ENCODE measurements at regions not wholly inside any gene's neighbourhood (a gene's known extent, or its start where the extent isn't known, plus 50 kb on each side); places are given as distances from the start of the nearest gene placed in this dataset.

DNA sequence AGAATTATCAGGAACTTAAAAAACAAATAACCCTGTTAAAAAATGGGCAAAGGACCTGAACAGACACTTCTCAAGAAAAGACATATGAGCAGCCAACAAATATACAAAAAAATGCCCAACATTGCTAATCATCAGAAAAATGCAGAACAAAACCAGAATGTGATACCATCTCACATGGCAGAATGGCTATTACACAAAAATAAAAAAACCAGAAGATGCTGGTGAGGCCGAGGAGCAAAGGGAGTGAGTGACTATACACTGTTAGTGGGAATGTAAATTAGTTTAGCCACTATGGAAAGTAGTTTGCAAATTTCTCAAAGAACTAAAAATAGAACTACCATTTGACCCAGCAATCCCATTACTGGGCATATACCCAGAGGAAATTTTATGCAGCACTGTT, 95.8 kb upstream of the DSEL start:
- 100% methylated on average over 1 of the region's 1 CpG for WGBS, 2 donors (ENCODE audit: low coverage in 1 of 2)
- Histone ChIP-seq H3K9me3 (no peaks in the 10 kb centered on the region), H3K36me3 (no peaks in the 10 kb centered on the region), H3K4me3 (no peak overlapping the region), H3K4me1 (no peaks in the 10 kb centered on the region), H3K27me3 (no peaks in the 10 kb centered on the region), H3K27ac (no peak overlapping the region)
- TF ChIP-seq POLR2AphosphoS5 (IDR thresholded peaks at IDR 0.05), result no peak
- TF ChIP-seq, protein P1, sequence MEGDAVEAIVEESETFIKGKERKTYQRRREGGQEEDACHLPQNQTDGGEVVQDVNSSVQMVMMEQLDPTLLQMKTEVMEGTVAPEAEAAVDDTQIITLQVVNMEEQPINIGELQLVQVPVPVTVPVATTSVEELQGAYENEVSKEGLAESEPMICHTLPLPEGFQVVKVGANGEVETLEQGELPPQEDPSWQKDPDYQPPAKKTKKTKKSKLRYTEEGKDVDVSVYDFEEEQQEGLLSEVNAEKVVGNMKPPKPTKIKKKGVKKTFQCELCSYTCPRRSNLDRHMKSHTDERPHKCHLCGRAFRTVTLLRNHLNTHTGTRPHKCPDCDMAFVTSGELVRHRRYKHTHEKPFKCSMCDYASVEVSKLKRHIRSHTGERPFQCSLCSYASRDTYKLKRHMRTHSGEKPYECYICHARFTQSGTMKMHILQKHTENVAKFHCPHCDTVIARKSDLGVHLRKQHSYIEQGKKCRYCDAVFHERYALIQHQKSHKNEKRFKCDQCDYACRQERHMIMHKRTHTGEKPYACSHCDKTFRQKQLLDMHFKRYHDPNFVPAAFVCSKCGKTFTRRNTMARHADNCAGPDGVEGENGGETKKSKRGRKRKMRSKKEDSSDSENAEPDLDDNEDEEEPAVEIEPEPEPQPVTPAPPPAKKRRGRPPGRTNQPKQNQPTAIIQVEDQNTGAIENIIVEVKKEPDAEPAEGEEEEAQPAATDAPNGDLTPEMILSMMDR (IDR thresholded peaks at IDR 0.05), result no peak
- no peak for TF ChIP-seq POLR2A (IDR thresholded peaks at IDR 0.05)
- no peak for TF ChIP-seq EP300 (IDR thresholded peaks at IDR 0.05)
- no peak for ATAC-seq

DNA sequence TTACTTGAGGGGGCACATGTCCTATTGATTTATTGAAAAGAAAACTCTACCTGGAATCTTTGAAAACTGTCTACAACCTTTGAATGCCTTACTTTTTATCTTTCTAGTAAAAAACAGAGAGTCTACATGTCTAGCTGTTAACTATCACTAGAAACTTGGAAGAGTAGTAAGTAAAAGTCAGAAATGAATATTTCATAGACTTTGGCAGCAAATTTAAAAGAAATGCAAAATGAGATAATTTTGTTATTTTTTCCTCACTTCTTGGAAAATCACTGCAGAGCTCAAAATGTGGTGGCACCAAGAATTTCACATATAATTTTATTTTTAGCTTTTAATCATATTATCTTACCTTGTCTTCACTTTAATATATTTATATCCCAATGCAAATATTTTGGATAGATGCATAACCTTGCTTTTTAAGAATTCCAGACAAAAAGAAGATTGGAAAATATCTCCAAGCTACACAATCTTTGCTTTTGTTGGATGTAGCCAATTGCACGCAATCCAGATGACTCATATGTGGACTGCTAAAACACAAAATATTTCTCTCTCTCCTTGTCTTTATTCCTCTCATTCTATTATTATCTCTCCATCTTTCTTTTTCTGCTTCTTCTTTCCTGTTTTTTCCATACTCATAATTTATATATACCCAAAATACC, 92.2 kb upstream of the DSEL start:
- Histone ChIP-seq H3K27me3 (no peaks in the 10 kb centered on the region), H3K36me3 (no peaks in the 10 kb centered on the region), H3K4me3 (no peak overlapping the region), H3K4me1 (no peaks in the 10 kb centered on the region), H3K9me3 (peaks cover 0 to 7% (median 0%) of the 10 kb centered on the region in 3 donors), H3K27ac (no peak overlapping the region)
- WGBS, 2 donors (ENCODE audit: low coverage in 1 of 2), result 26 to 67% methylated on average over 1 of the region's 1 CpG
- no peak for ATAC-seq
- TF ChIP-seq POLR2A (IDR thresholded peaks at IDR 0.05) (no peak), POLR2AphosphoS5 (IDR thresholded peaks at IDR 0.05) (no peak), EP300 (IDR thresholded peaks at IDR 0.05) (no peak)
- TF ChIP-seq, protein P1 (IDR thresholded peaks at IDR 0.05), result no peak

DNA sequence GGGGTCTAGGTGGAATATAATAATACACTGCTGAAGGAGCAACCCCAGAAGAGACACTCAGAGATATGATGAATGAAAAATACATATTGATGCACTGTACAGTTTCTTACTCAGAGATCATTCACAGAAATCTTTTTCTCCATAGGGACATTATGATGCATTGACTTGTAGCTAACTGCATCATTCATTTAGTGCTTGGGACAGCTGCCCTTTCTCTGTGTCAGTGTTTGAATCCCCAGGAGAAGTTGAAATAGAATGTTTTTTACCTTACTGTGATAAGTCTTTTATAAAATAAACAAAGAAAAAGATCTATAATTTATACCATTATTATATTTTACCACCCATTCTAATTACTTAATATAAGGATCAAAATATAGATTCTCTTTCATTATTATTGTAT, 91.7 kb upstream of the DSEL start:
- TF ChIP-seq EP300 (IDR thresholded peaks at IDR 0.05), result no peak
- no peak for TF ChIP-seq POLR2AphosphoS5 (IDR thresholded peaks at IDR 0.05)
- no peak for TF ChIP-seq POLR2A (IDR thresholded peaks at IDR 0.05)
- TF ChIP-seq, protein P1 (IDR thresholded peaks at IDR 0.05), result no peak
- H3K4me3 ChIP-seq, result no peak overlapping the region
- no peaks in the 10 kb centered on the region for H3K27me3 ChIP-seq
- peaks cover 0 to 11% (median 0%) of the 10 kb centered on the region in 3 donors for H3K9me3 ChIP-seq
- no peaks in the 10 kb centered on the region for H3K36me3 ChIP-seq
- no peaks in the 10 kb centered on the region for H3K4me1 ChIP-seq
- ATAC-seq, result no peak
- no peak overlapping the region for H3K27ac ChIP-seq

DNA sequence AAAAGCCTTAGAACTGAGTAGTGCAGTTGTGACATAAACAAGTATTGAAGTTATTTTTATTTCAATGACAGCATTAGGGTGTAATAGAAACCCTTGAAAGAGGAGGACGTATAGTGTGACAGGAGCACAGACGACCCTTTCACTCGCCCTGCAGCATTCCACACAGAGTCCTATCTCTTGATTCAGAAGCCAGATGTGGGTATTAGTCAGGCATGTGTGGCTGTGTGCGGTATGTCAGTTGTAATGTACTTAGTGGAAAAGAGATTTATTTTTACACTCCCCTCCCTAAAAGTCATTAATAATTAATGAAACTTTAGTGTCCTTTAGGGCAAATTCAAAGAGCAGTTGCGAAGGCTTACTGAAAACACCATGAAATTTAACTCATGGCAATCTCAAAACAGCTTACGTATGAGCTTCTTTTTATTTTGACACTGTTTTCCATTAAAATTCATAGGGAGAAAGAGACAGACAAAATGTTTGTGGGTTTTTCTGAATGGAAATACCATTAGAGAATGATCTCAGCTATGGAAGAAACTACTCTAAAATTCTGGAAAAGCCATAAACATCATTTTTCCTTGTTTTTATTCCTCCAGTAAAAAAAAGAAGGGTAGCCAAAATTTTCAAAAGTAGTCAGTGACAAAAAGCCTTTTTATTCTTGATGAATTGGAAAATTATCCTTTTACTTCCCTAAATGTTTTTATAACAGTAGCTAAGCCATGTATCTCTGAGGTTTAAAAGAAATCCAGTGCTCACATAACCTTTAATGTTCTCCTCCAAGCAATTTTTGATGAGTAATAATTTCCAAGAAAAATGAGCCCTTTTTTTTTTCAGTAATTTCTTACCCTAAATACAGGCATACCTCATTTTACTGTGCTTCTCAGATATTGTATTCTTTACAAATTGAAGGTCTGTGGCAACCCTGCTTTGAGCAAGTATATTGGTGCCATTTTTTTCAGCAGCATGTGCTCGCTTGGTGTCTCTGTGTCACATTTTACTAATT, 84.0 kb upstream of the DSEL start:
- WGBS, 2 donors (ENCODE audit: low coverage in 1 of 2), result 39 to 50% methylated on average over 7 of the region's 7 CpGs
- H3K27ac ChIP-seq, result no peak overlapping the region
- H3K27me3 ChIP-seq, result no peaks in the 10 kb centered on the region
- no peak for ATAC-seq
- peaks cover 0 to 18% (median 0%) of the 10 kb centered on the region in 3 donors for H3K9me3 ChIP-seq
- TF ChIP-seq, protein P1 (IDR thresholded peaks at IDR 0.05), result no peak
- TF ChIP-seq POLR2A (IDR thresholded peaks at IDR 0.05) (no peak), EP300 (IDR thresholded peaks at IDR 0.05) (no peak), POLR2AphosphoS5 (IDR thresholded peaks at IDR 0.05) (no peak)
- H3K4me1 ChIP-seq, result no peaks in the 10 kb centered on the region
- no peak overlapping the region for H3K4me3 ChIP-seq
- no peaks in the 10 kb centered on the region for H3K36me3 ChIP-seq
